HG02840 (cell line): ENCODE measurements at regions not wholly inside any gene's neighbourhood (a gene's known extent, or its start where the extent isn't known, plus 50 kb on each side); places are given as distances from the start of the nearest gene placed in this dataset.
"Not testable (repeated sequence)": the region's sequence is repeated elsewhere in the genome, so short reads cannot be mapped to it uniquely, and the experiment has no call there.

Source experiments
- ATAC-seq: cut with Tn5 transposase; IDR thresholded peaks from one replicate; pipeline ENCODE4 v1.9.1; 2021; ENCODE audit warnings: mild to moderate bottlenecking, moderate library complexity, moderate number of reproducible peaks; ENCODE audit not compliant: unreplicated experiment, low FRiP score

GRCh38 chr7:97234494-97234893 is 117.0 kb downstream of the SDHAF3 start:
- not testable (repeated sequence) for ATAC-seq

DNA sequence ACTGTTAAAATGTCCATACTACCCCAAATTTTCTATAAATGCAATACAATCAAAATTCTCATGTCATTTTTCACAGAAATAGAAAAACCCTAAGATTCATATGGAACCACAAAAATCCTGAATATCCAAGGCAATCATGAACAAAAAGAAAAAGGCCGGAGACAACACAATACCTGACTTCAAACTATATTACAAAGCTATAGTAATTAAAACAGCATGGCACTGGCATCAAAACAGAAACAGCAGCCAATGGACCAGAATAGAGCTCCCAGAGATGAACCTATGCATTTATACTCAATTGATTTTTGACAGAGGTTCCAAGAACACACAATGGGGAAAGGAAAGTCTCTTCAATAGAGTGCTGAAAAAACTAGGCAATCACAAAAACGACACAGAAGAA is 128.8 kb downstream of the SDHAF3 start:
- no peak for ATAC-seq

DNA sequence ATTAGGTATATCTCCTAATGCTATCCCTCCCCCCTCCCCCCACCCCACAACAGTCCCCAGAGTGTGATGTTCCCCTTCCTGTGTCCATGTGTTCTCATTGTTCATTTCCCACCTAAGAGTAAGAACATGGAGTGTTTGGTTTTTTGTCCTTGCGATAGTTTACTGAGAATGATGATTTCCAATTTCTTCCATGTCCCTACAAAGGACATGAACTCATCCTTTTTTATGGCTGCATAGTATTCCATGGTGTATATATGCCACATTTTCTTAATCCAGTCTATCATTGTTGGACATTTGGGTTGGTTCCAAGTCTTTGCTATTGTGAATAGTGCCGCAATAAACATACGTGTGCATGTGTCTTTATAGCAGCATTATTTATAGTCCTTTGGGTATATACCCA is 140.7 kb downstream of the SDHAF3 start:
- ATAC-seq, result not testable (repeated sequence)

DNA sequence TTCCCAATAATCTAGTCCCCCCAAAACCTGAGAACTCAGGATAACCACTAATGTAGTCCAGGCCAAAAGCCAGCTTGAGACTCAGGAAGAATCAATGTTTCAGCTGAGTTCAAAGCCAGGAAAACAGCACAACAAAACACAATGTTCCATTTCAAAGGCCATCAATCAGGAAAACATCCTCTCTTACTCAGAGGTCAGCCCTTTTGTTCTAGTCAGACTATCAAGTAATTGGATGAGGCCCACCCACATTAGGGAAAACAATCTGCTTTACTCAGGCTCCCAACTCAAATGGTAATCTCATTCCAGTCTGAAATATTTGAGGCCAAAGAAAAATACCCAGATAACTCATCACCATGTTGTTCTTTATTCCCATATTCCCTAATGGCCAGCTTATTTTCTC is 152.2 kb downstream of the SDHAF3 start:
- no peak for ATAC-seq

DNA sequence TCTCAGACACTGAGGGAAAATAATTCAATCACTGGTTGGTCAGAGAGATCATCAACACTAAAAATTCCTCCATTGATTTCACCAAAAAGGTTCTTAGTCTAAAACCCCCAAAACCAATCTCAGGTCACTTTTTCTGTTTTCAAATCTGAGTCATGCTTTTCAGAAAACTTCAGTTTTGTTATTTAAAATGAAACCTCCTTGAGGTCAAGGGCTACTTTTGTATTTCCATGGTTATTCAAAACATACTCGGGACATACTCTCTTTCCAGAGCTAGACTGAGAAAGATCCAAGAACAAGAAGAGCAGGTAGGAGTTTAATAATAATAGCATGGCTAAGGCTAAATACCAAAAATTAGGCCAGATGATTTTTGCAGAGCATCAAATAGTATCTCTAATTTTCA is 152.8 kb downstream of the SDHAF3 start:
- no peak for ATAC-seq

DNA sequence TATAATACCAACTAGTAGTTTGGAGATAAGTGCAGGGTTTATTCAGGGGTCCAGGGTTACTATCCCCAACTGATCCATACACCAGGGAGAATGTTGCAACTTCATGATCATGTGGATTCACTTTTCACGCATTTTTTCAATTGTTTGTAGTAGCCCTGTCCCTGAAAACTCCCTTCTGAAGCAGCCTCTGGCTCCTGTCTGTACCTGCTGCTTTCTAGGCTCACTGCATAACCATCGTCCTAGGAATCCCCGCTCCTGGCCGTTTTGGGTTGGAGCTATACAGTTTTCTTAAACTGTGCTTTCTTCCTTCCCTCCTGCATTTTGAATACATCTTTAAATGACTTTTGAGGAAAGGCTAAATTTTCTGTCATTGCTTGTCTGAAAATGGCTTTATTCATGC is 154.1 kb downstream of the SDHAF3 start:
- ATAC-seq, result no peak

DNA sequence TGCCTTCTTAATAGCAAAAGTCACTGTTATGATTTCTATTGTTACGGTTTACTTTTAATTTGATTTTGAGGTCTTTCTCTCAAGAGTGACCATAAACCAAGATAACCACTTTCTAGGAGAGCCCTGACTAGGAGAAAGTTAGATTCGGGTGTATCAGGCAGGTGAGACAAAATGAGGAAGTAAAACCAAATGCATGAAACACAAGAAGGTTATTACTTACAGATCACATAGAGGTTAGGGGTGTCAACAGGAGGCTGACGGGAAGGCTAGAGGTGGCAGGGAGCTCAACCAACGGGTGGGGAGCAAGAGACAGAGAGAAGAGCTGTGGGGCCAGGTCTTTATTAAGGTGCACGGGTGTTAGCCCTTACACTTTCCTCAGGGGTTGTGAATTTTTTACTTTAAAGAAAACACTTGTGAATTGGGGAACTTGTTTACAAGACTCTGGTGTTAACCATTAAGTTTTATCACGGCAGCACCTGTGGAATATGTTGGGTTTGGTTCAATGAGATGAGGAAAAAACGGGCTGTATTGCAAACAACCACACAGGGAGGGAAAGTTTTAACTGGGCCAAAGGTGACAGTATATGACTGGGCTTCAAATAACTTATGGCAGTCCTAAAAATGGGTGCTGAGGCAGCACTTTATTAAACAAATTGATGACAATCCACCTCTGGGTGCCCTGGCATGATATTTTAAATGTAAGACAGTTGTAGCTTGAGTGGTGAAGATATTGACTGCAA is 154.9 kb downstream of the SDHAF3 start:
- peak; percentile 84 for ATAC-seq

- no peak for ATAC-seq
Measured at GRCh38 chr7:97275475-97275874, 158.0 kb downstream of the SDHAF3 start.

DNA sequence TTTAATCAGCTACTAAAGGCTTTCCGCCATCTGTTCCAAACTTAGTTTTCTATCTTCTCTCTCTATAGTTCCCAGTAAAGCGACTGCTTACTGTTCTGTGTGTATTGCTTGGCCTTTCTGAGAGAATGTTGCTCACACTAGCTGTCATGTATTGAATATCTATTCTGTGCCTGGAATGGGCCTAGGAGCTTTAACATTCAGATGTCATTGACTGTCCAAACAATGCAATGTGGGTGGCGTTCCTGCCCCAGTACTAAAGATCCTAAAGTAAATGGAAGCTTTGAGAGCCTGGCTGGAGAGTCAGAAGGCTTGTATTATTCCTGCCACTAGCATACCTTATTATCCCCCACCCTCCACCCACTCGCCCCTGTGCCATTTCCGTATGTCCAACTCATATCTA is 163.5 kb downstream of the SDHAF3 start:
- no peak for ATAC-seq

GRCh38 chr7:97285348-97285747 is 167.8 kb downstream of the SDHAF3 start:
- ATAC-seq, result no peak

- no peak for ATAC-seq
Measured at GRCh38 chr7:97293031-97293430, 175.5 kb downstream of the SDHAF3 start.

DNA sequence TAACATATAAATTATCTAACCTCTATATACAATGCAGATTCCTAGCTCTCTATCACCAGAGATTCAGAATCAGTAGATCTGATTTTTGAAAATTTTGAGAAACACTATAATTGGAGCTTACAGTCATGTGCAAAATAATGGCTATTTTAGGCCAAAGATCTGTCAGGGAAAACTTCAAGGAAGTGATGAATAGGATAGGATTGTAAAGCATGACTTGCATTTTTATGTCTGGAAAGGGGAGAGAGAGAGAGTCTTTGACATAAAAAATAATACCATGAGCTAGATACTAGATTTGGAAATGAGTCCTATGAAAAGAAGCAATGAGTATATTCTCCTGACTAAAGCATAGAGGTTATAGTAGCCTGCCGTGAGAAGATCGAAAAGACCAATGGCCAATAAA is 181.1 kb downstream of the SDHAF3 start:
- ATAC-seq, result no peak

DNA sequence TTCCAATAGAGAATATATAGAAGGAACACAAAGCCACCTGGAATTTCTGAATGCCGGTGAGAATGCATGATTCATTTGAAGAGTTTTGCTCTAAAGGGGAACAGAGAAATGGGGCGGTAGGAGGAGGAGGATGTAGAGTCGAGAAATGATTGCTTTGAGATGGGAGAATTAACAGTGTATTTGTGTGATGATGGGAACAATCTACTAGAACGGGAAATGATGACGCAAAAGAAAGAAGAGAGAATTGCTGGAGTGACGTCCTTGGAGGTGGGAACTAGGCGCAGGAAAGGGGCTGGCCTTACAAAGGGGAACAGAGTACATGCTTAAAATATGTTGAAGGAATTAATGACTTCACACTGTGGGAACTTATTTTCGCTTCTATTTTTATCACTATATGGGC is 188.1 kb downstream of the SDHAF3 start:
- ATAC-seq, result no peak

- no peak for ATAC-seq
Measured at GRCh38 chr7:97307521-97308108, 190.1 kb downstream of the SDHAF3 start.

DNA sequence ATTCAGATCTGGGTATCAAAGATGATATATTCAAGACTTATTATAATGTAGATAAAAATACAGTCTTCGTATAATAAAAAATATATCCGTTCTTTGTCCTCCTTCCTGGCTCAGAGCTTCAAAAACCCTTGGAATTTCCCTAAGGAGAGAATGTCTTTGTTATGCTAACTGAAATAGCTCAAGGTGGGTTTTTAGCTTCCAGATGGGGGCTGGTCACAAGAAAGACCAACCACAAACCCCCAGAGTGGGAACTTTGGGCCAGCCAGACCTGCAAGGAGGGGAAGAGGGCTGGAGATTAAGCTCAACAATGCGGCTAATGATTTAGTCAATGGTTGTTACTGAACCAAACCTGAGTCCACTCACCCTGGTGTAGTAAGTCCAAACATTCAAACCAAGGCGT is 196.4 kb downstream of the SDHAF3 start:
- ATAC-seq, result no peak

GRCh38 chr7:97317575-97317974 is 200.1 kb downstream of the SDHAF3 start:
- no peak for ATAC-seq

- ATAC-seq, result not testable (repeated sequence)
Measured at GRCh38 chr7:97329871-97330270, 212.4 kb downstream of the SDHAF3 start.

DNA sequence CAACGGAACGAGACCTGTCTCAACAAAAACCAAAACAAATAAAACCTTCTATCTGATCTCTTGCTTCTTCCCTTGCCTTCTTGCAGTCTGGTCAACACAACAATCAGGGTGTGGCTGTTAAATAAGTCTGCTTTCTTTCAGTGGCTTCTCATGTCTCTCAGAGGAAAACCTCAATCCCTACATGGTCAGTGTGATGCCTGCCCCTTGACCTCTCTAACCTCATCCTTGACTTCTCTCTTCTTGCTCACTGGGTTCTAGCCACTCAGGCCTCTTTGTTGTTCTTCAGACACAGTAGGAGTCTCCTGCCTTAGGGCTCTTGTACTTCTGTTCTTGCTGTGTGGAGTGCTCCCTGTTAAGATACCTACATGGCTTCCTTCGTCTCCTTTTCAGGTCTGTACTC is 220.4 kb downstream of the SDHAF3 start:
- ATAC-seq, result no peak

GRCh38 chr7:97342512-97342911 is 225.0 kb downstream of the SDHAF3 start:
- no peak for ATAC-seq

- ATAC-seq, result no peak
Measured at GRCh38 chr7:97346349-97346748, 228.9 kb downstream of the SDHAF3 start.

DNA sequence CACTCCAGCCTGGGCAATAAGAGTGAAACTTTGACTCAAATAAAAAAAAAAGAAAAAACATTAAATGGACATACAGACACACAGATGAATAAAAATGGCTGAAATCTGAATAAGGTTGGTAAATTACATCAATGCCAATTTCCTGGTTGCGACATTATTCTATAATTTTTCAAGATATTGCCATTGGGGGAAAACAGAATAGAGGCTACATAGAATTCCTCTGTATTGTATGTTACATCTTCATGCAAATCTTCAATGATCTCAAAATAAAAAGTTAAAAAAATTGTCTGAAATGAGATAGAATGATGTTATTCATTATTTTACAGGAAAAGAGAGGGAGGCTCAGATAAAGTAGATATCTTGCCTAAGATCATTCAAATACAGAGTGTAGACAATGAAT is 234.0 kb downstream of the SDHAF3 start:
- ATAC-seq, result no peak

DNA sequence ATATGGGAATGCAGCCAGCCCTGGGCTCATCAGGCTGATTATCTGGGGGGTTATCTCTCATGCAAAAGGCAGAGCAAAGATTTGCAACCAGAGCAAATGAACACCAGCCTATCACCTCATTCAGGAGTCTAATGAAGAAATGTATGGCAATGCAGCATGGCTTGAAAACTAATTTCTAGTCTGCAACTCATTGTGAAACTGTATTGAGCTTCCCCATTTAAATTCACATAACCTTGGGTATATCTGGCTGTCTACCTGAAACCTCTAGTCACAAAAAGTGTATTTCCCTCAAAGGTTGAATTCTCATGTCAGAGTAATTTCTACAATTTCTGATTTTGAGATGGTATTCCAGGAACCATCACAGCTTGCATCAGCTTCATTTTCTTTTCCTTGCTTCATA is 240.0 kb downstream of the SDHAF3 start:
- ATAC-seq, result no peak
